ENCODE measurements at regions not wholly inside any gene's neighbourhood (a gene's known extent, or its start where the extent isn't known, plus 50 kb on each side); places are given as distances from the start of the nearest gene placed in this dataset.

DNA sequence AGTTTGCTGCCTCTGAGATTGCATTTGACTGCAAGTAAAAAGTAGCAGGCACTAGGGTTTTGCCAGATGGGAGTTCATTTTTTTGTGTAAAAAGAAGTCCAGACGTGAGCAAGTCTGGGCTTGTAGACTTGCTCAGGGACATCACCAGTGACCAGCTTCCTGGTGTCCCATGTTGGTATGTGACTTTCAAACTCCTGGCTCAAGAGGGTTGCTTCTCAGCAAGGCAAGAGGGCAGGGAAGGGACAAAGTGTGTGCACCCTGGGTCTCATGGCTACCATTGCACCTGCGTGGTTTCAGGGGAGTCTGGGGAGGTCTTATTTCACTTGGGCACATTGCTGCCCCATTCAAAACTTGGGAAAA is 79.3 kb upstream of the ZNF716 start:
- no peak overlapping the region for H3K56ac ChIP-seq (replicated peaks; ENCODE audit: insufficient read length, low read depth, low read length)
- H3K9ac ChIP-seq (replicated peaks in 1 of 4; ENCODE audit: extremely low read depth in 1 of 4, low read depth in 3 of 4, low read length in 3 of 4) = no peak overlapping the region
- H3K4ac ChIP-seq (replicated peaks; ENCODE audit: insufficient read length, low read depth, low read length) = no peak overlapping the region
- peaks cover 0 to 3% (median 0%) of the 10 kb centered on the region in 4 experiments; a peak in 1 of 8 replicates for H3K36me3 ChIP-seq (ENCODE audit: control insufficient read depth in 2 of 4, insufficient read depth in 4 of 4, low read length in 3 of 4)
- no peaks in the 10 kb centered on the region for H3K23me2 ChIP-seq (ENCODE audit: low read depth, low read length)
- no peak overlapping the region for H2AK5ac ChIP-seq (ENCODE audit: low read depth, low read length)
- no peak overlapping the region for H2BK120ac ChIP-seq (replicated peaks; ENCODE audit: low read depth, low read length)
- H3K27me3 ChIP-seq (replicated peaks in 1 of 4; ENCODE audit: control insufficient read depth in 3 of 4, extremely low read depth in 1 of 4, insufficient read depth in 3 of 4, low read length in 3 of 4) = no peaks in the 10 kb centered on the region
- no peak overlapping the region for H4K5ac ChIP-seq (ENCODE audit: insufficient read length, low read depth, low read length)
- H3K79me1 ChIP-seq (ENCODE audit: low read depth, low read length) = no peaks in the 10 kb centered on the region
- peaks cover 75 to 97% of the 10 kb centered on the region in 2 experiments for H3K9me3 ChIP-seq (ENCODE audit: insufficient read depth in 2 of 2, low read depth in 1 of 2, low read length in 1 of 2)
- ChIA-PET CTCF (ENCODE audit: partially characterized antibody) (no interaction called here), POLR2A (ENCODE audit: partially characterized antibody) (no interaction called here)
- H4K8ac ChIP-seq (ENCODE audit: extremely low read depth, insufficient read depth, low read length) = no peak overlapping the region
- H3K14ac ChIP-seq (ENCODE audit: insufficient read length) = no peak overlapping the region
- no peaks in the 10 kb centered on the region for H3K4me1 ChIP-seq (replicated peaks in 1 of 4; ENCODE audit: control insufficient read depth in 3 of 4, insufficient read depth in 4 of 4, low read length in 3 of 4)
- H2BK15ac ChIP-seq (ENCODE audit: low read length) = no peak overlapping the region
- no peak overlapping the region for H3K4me3 ChIP-seq (ENCODE audit: extremely low read depth in 1 of 4, insufficient read depth in 2 of 4, low read depth in 3 of 4, low read length in 4 of 4)
- DNase-seq (ENCODE audit: low read depth in 1 of 2, low spot score in 2 of 2) (no peak), FAIRE-seq (no peak)
- no peaks in the 10 kb centered on the region for H4K20me1 ChIP-seq (replicated peaks in 1 of 2; ENCODE audit: control insufficient read depth in 1 of 2, insufficient read depth in 2 of 2, low read length in 2 of 2)
- H3K27ac ChIP-seq (ENCODE audit: low read depth, low read length) = no peak overlapping the region
- H2BK12ac ChIP-seq (ENCODE audit: low read depth, low read length) = no peak overlapping the region
- no peak overlapping the region for H2BK5ac ChIP-seq (ENCODE audit: low read depth, low read length)
- H2AFZ ChIP-seq (ENCODE audit: low read length) = no peak overlapping the region
- 79% methylated on average over 2 of the region's 2 CpGs; no CpG with 5 or more reads in 1 of the 2 experiments for WGBS, 2 experiments (ENCODE audit: extremely low coverage in 1 of 2, insufficient coverage in 1 of 2, insufficient read length in 1 of 2, insufficient replicate concordance in 2 of 2, low coverage in 1 of 2, low lambda C conversion rate in 2 of 2, missing lambda C conversion rate in 1 of 2)
- H3K23ac ChIP-seq (ENCODE audit: insufficient read length) = no peak overlapping the region
- H3K18ac ChIP-seq (ENCODE audit: extremely low read depth, low read length) = no peak overlapping the region
- H2BK20ac ChIP-seq (ENCODE audit: low read length) = no peak overlapping the region
- H4K91ac ChIP-seq (replicated peaks; ENCODE audit: insufficient read length, low read length) = no peak overlapping the region
- H3K4me2 ChIP-seq (ENCODE audit: insufficient read depth in 1 of 2, low read depth in 2 of 2, low read length in 2 of 2) = no peak overlapping the region
- H3K79me2 ChIP-seq (ENCODE audit: control insufficient read depth in 1 of 2, insufficient read depth in 2 of 2, low read length in 2 of 2) = no peaks in the 10 kb centered on the region
- no peak for TF ChIP-seq SRF (IDR thresholded peaks at IDR 0.05; ENCODE audit: low read depth, low read length)
- TF ChIP-seq POU5F1 (IDR thresholded peaks at IDR 0.05; ENCODE audit: low read depth, low read length) = no peak
- TF ChIP-seq, protein P1, sequence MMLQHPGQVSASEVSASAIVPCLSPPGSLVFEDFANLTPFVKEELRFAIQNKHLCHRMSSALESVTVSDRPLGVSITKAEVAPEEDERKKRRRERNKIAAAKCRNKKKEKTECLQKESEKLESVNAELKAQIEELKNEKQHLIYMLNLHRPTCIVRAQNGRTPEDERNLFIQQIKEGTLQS (IDR thresholded peaks at IDR 0.05; ENCODE audit: insufficient read depth, low read depth, low read length) = no peak
- no peak for TF ChIP-seq ZNF274 (IDR thresholded peaks at IDR 0.05; ENCODE audit: borderline replicate concordance, extremely low read depth, low read length)
- no peak for TF ChIP-seq SP2 (IDR thresholded peaks at IDR 0.05; ENCODE audit: low read length)
- TF ChIP-seq SAP30 (IDR thresholded peaks at IDR 0.05; ENCODE audit: insufficient read depth, insufficient replicate concordance, low read length) = no peak
- no peak for TF ChIP-seq CTBP2 (IDR thresholded peaks at IDR 0.05; ENCODE audit: borderline replicate concordance, insufficient read depth, insufficient read length, low read length)
- TF ChIP-seq EZH2 (IDR thresholded peaks at IDR 0.05; ENCODE audit: low read depth, low read length, severe bottlenecking) = no peak
- no peak for TF ChIP-seq SUZ12 (IDR thresholded peaks at IDR 0.05; ENCODE audit: low read length)
- no peak for TF ChIP-seq CBX5 (IDR thresholded peaks at IDR 0.05; ENCODE audit: low read depth, low read length)
- TF ChIP-seq TAF7 (optimal IDR thresholded peaks at IDR 0.05; ENCODE audit: borderline replicate concordance, low read depth, low read length) = no peak

Measured in H1 (cell line).